ENCODE measurements at regions not wholly inside any gene's neighbourhood (a gene's known extent, or its start where the extent isn't known, plus 50 kb on each side); places are given as distances from the start of the nearest gene placed in this dataset.

DNA sequence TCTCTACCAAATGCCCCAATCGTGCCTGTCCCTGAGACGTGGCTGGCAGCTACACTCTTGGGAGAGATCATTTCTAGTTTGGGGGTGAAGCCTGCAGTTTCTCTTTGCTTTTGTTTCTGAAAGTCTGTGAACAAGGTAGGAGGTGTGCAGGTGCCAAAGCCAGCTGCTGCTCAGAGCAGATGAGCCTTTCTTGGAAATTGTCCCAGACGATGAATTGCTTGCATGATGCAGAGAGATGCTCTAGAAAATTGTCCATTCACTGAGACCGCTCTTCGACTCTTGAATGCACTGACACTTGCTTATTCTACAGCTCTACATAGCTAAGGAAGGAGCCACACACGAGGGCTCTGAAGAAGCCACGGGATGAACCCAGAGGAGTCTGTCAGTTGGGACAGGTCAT, 225.6 kb upstream of the E2F8 start (continued):
- TF ChIP-seq RAD21 (IDR thresholded peaks at IDR 0.05 in 1 of 2, conservative IDR thresholded peaks at IDR 0.05 in 1 of 2; ENCODE audit: low read depth in 2 of 2, low read length in 2 of 2) (no peak), TEAD4 (IDR thresholded peaks at IDR 0.05; ENCODE audit: low read depth, low read length) (no peak), NRF1 (IDR thresholded peaks at IDR 0.05; ENCODE audit: low read depth, low read length) (no peak)
- TF ChIP-seq, protein P1, sequence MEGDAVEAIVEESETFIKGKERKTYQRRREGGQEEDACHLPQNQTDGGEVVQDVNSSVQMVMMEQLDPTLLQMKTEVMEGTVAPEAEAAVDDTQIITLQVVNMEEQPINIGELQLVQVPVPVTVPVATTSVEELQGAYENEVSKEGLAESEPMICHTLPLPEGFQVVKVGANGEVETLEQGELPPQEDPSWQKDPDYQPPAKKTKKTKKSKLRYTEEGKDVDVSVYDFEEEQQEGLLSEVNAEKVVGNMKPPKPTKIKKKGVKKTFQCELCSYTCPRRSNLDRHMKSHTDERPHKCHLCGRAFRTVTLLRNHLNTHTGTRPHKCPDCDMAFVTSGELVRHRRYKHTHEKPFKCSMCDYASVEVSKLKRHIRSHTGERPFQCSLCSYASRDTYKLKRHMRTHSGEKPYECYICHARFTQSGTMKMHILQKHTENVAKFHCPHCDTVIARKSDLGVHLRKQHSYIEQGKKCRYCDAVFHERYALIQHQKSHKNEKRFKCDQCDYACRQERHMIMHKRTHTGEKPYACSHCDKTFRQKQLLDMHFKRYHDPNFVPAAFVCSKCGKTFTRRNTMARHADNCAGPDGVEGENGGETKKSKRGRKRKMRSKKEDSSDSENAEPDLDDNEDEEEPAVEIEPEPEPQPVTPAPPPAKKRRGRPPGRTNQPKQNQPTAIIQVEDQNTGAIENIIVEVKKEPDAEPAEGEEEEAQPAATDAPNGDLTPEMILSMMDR (IDR thresholded peaks at IDR 0.05; ENCODE audit: control extremely low read depth in 1 of 3, insufficient read depth in 1 of 3, low read depth in 1 of 3, low read length in 3 of 3) = no peak
